ENCODE measurements at regions not wholly inside any gene's neighbourhood (a gene's known extent, or its start where the extent isn't known, plus 50 kb on each side); places are given as distances from the start of the nearest gene placed in this dataset.

DNA sequence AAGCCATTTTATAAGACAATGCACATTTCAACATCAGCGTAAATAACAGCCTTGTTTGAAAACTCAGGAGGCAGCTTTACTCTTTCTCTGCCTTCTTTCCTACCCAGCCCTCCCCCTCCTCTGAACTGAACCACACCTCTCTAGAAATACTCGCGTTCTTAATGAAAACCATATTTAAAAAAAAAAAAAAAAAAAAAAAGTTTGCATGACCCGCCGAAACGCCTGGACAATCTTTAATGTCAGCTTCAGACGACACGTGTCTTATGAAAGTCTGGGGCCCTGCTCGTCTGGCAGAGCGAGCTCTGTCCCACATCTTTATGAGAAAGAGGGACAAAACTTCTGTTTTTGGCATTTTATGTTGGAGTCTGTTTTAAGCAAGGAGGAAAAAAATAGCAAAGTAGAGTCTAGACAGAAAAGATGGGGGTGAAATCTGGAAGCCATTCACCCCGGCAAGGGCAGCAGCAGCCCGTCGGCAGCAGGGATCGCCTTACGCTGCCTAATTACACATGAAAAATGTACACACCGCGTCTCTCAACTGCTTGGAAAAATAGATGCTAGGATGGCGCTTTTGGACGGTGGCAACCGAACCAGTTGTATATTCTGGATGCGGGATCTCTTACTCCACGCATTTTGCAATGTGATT is 130.4 kb upstream of the ETS2 start:
- ChIA-PET CTCF (no interaction called here), POLR2A (no interaction called here)
- H3K36me3 ChIP-seq (ENCODE audit: insufficient read depth, low read length) = no peaks in the 10 kb centered on the region
- no peak overlapping the region for H3K4me3 ChIP-seq (ENCODE audit: low read length)
- Mint-ChIP-seq H3K4me3 (no peak overlapping the region), H3K4me1 (no peaks in the 10 kb centered on the region), H3K9me3 (peaks cover 0 to 2% (median 0%) of the 10 kb centered on the region in 5 donors), H3K27ac (no peak overlapping the region), H3K27me3 (peaks cover 8 to 26% of the 10 kb centered on the region in 2 donors), H3K36me3 (no peaks in the 10 kb centered on the region)
- no peaks in the 10 kb centered on the region for H3K4me1 ChIP-seq (ENCODE audit: insufficient read depth, low read length)
- no peaks in the 10 kb centered on the region for H3K9me3 ChIP-seq (ENCODE audit: low read length)
- DNase-seq = no peak
- H3K27ac ChIP-seq (ENCODE audit: low read depth, low read length) = no peak overlapping the region
- H3K27me3 ChIP-seq (ENCODE audit: insufficient read depth, low read length, poor library complexity, severe bottlenecking) = no peaks in the 10 kb centered on the region

DNA sequence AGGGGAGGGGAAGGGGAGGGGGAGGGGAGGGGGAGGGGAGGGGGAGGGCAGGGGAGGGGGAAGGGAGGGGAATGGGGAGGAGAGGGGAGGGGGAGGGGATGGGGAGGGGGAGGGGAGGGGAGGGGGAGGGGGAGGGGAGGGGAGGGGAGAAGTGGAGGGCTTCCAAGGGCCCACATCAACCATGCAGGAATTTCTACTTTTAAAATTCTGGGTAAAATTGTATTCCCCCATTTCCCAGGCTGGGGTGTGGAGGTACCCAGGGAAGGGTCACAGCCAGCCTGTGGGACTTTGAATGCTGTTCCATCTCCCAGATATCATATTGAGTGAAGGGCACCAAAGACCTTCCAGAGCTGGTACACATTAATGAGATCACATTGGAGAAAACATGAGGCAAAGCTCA is 126.9 kb upstream of the ETS2 start:
- no peak overlapping the region for H3K4me3 Mint-ChIP-seq
- peaks cover 9 to 34% of the 10 kb centered on the region in 2 donors for H3K27me3 Mint-ChIP-seq
- no peaks in the 10 kb centered on the region for H3K4me1 Mint-ChIP-seq
- Histone ChIP-seq H3K27ac (ENCODE audit: low read depth, low read length) (no peak overlapping the region), H3K36me3 (ENCODE audit: insufficient read depth, low read length) (no peaks in the 10 kb centered on the region), H3K27me3 (ENCODE audit: insufficient read depth, low read length, poor library complexity, severe bottlenecking) (no peaks in the 10 kb centered on the region), H3K4me3 (ENCODE audit: low read length) (no peak overlapping the region), H3K4me1 (ENCODE audit: insufficient read depth, low read length) (no peaks in the 10 kb centered on the region), H3K9me3 (ENCODE audit: low read length) (no peaks in the 10 kb centered on the region)
- POLR2A ChIA-PET = no interaction called here
- H3K9me3 Mint-ChIP-seq = peaks cover 0 to 2% (median 0%) of the 10 kb centered on the region in 5 donors
- no peak for DNase-seq
- no peak overlapping the region for H3K27ac Mint-ChIP-seq
- CTCF ChIA-PET = no interaction called here
- H3K36me3 Mint-ChIP-seq = no peaks in the 10 kb centered on the region

- peaks cover 9 to 41% of the 10 kb centered on the region in 2 donors for H3K27me3 Mint-ChIP-seq
- no peak overlapping the region for H3K27ac Mint-ChIP-seq
- DNase-seq = no peak
- no peaks in the 10 kb centered on the region for H3K27me3 ChIP-seq (ENCODE audit: insufficient read depth, low read length, poor library complexity, severe bottlenecking)
- no peaks in the 10 kb centered on the region for H3K9me3 ChIP-seq (ENCODE audit: low read length)
- H3K36me3 ChIP-seq (ENCODE audit: insufficient read depth, low read length) = no peaks in the 10 kb centered on the region
- ChIA-PET POLR2A (no interaction called here), CTCF (no interaction called here)
- H3K9me3 Mint-ChIP-seq = peaks cover 0 to 2% (median 0%) of the 10 kb centered on the region in 5 donors
- no peaks in the 10 kb centered on the region for H3K36me3 Mint-ChIP-seq
- H3K4me1 Mint-ChIP-seq = no peaks in the 10 kb centered on the region
- H3K4me3 ChIP-seq (ENCODE audit: low read length) = no peak overlapping the region
- H3K27ac ChIP-seq (ENCODE audit: low read depth, low read length) = no peak overlapping the region
- no peaks in the 10 kb centered on the region for H3K4me1 ChIP-seq (ENCODE audit: insufficient read depth, low read length)
- H3K4me3 Mint-ChIP-seq = no peak overlapping the region
Measured at GRCh38 chr21:38679534-38679933, 126.2 kb upstream of the ETS2 start.

GRCh38 chr21:38680401-38680800 is 125.3 kb upstream of the ETS2 start:
- peaks cover 9 to 38% of the 10 kb centered on the region in 2 donors for H3K27me3 Mint-ChIP-seq
- no peak overlapping the region for H3K27ac Mint-ChIP-seq
- H3K36me3 Mint-ChIP-seq = no peaks in the 10 kb centered on the region
- Histone ChIP-seq H3K36me3 (ENCODE audit: insufficient read depth, low read length) (no peaks in the 10 kb centered on the region), H3K9me3 (ENCODE audit: low read length) (no peaks in the 10 kb centered on the region), H3K4me3 (ENCODE audit: low read length) (no peak overlapping the region), H3K27me3 (ENCODE audit: insufficient read depth, low read length, poor library complexity, severe bottlenecking) (no peaks in the 10 kb centered on the region), H3K4me1 (ENCODE audit: insufficient read depth, low read length) (no peaks in the 10 kb centered on the region), H3K27ac (ENCODE audit: low read depth, low read length) (no peak overlapping the region)
- H3K9me3 Mint-ChIP-seq = peaks cover 0 to 2% (median 0%) of the 10 kb centered on the region in 5 donors
- no peak overlapping the region for H3K4me3 Mint-ChIP-seq
- ChIA-PET POLR2A (no interaction called here), CTCF (no interaction called here)
- DNase-seq = no peak
- H3K4me1 Mint-ChIP-seq = no peaks in the 10 kb centered on the region

- H3K36me3 Mint-ChIP-seq = no peaks in the 10 kb centered on the region
- DNase-seq = no peak
- no peaks in the 10 kb centered on the region for H3K4me1 Mint-ChIP-seq
- H3K27ac Mint-ChIP-seq = no peak overlapping the region
- Histone ChIP-seq H3K27ac (ENCODE audit: low read depth, low read length) (no peak overlapping the region), H3K9me3 (ENCODE audit: low read length) (no peaks in the 10 kb centered on the region), H3K27me3 (ENCODE audit: insufficient read depth, low read length, poor library complexity, severe bottlenecking) (no peaks in the 10 kb centered on the region), H3K4me3 (ENCODE audit: low read length) (no peak overlapping the region), H3K36me3 (ENCODE audit: insufficient read depth, low read length) (no peaks in the 10 kb centered on the region), H3K4me1 (ENCODE audit: insufficient read depth, low read length) (no peaks in the 10 kb centered on the region)
- CTCF ChIA-PET = no interaction called here
- H3K9me3 Mint-ChIP-seq = peaks cover 0 to 4% (median 0%) of the 10 kb centered on the region in 5 donors
- peaks cover 7 to 29% of the 10 kb centered on the region in 2 donors for H3K27me3 Mint-ChIP-seq
- POLR2A ChIA-PET = no interaction called here
- H3K4me3 Mint-ChIP-seq = no peak overlapping the region
Measured at GRCh38 chr21:38683222-38683621, 122.5 kb upstream of the ETS2 start.

DNA sequence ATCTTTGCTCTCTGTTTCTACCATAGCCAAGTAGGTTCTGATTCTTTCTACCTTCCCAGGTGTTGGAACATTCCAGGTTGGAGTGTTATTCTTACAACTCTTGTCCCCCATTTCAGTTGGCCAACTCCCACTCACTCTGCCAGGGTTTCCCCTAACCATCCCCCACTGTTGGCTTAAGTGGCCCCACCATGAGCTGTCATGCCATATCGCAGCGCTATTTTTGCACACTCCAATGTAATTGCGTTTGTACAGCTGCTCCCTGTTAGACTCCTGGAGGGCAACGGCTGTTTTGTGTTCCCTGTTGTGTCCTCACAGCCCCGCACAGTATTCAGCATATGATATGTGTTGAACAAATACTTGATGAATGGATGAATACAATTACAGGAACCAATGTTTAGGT is 117.7 kb upstream of the ETS2 start:
- peaks cover 0 to 4% (median 0%) of the 10 kb centered on the region in 5 donors for H3K9me3 Mint-ChIP-seq
- no peaks in the 10 kb centered on the region for H3K36me3 Mint-ChIP-seq
- H3K27ac Mint-ChIP-seq = no peak overlapping the region
- no peak overlapping the region for H3K4me3 ChIP-seq (ENCODE audit: low read length)
- no peaks in the 10 kb centered on the region for H3K4me1 Mint-ChIP-seq
- no peaks in the 10 kb centered on the region for H3K9me3 ChIP-seq (ENCODE audit: low read length)
- H3K36me3 ChIP-seq (ENCODE audit: insufficient read depth, low read length) = no peaks in the 10 kb centered on the region
- H3K4me1 ChIP-seq (ENCODE audit: insufficient read depth, low read length) = no peaks in the 10 kb centered on the region
- no peaks in the 10 kb centered on the region for H3K27me3 ChIP-seq (ENCODE audit: insufficient read depth, low read length, poor library complexity, severe bottlenecking)
- H3K4me3 Mint-ChIP-seq = no peak overlapping the region
- no peak overlapping the region for H3K27ac ChIP-seq (ENCODE audit: low read depth, low read length)
- ChIA-PET CTCF (no interaction called here), POLR2A (no interaction called here)
- H3K27me3 Mint-ChIP-seq = peaks cover 13 to 38% of the 10 kb centered on the region in 2 donors
- no peak for DNase-seq

DNA sequence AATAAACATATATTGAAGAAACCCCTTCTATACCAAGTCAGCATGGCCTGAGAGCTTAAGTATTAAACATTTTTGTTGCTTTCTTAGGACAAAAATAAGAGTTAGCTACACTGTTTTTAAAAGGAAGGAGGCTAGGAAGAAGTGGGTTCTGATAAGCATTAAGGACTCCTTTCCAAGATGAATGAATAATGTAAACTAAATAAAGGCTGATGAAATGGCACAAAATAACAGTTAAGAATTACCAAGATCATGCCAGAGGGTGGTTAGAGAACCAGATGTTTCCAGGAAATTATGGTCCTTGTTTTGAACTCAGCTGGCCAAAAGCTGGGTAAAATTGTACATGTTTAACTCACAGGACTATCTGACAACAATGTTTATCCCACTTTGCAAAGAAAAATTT is 114.1 kb upstream of the ETS2 start:
- ChIA-PET CTCF (no interaction called here), POLR2A (no interaction called here)
- Mint-ChIP-seq H3K27me3 (peaks cover 13 to 46% of the 10 kb centered on the region in 2 donors), H3K9me3 (peaks cover 0 to 8% (median 0%) of the 10 kb centered on the region in 5 donors), H3K36me3 (no peaks in the 10 kb centered on the region), H3K27ac (no peak overlapping the region), H3K4me1 (no peaks in the 10 kb centered on the region), H3K4me3 (no peak overlapping the region)
- DNase-seq = no peak
- Histone ChIP-seq H3K4me1 (ENCODE audit: insufficient read depth, low read length) (no peaks in the 10 kb centered on the region), H3K9me3 (ENCODE audit: low read length) (no peaks in the 10 kb centered on the region), H3K36me3 (ENCODE audit: insufficient read depth, low read length) (no peaks in the 10 kb centered on the region), H3K4me3 (ENCODE audit: low read length) (no peak overlapping the region), H3K27ac (ENCODE audit: low read depth, low read length) (no peak overlapping the region), H3K27me3 (ENCODE audit: insufficient read depth, low read length, poor library complexity, severe bottlenecking) (no peaks in the 10 kb centered on the region)

DNA sequence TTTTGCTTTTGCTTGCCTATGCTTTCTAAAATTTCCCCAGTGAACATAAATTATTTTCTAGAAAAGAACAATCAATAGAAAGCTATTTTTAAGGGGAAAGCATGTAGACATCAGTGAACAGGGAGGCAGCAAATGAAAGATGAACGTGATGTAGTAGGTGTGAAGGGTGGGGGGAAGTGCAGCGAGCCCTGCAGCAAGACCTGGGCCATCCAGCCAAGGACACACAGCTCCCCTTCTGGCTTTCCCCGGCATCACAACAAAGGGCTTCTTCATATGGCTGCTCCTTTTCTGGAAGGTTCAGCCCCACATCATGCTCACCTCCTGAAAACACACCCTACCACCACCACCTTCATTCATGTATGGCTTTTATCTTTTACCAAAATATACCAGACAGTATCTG is 109.2 kb upstream of the ETS2 start:
- Histone ChIP-seq H3K4me1 (ENCODE audit: insufficient read depth, low read length) (no peaks in the 10 kb centered on the region), H3K9me3 (ENCODE audit: low read length) (no peaks in the 10 kb centered on the region), H3K27me3 (ENCODE audit: insufficient read depth, low read length, poor library complexity, severe bottlenecking) (no peaks in the 10 kb centered on the region), H3K36me3 (ENCODE audit: insufficient read depth, low read length) (no peaks in the 10 kb centered on the region), H3K4me3 (ENCODE audit: low read length) (no peak overlapping the region), H3K27ac (ENCODE audit: low read depth, low read length) (no peak overlapping the region)
- POLR2A ChIA-PET = no interaction called here
- DNase-seq = no peak
- H3K9me3 Mint-ChIP-seq = peaks cover 0 to 4% (median 0%) of the 10 kb centered on the region in 5 donors
- H3K27ac Mint-ChIP-seq = no peak overlapping the region
- peaks cover 4 to 47% of the 10 kb centered on the region in 2 donors for H3K27me3 Mint-ChIP-seq
- no peak overlapping the region for H3K4me3 Mint-ChIP-seq
- no peaks in the 10 kb centered on the region for H3K36me3 Mint-ChIP-seq
- no peaks in the 10 kb centered on the region for H3K4me1 Mint-ChIP-seq
- CTCF ChIA-PET = no interaction called here

- Mint-ChIP-seq H3K4me3 (no peak overlapping the region), H3K36me3 (no peaks in the 10 kb centered on the region), H3K27ac (no peak overlapping the region), H3K9me3 (peaks cover 0 to 3% (median 0%) of the 10 kb centered on the region in 5 donors), H3K4me1 (no peaks in the 10 kb centered on the region), H3K27me3 (peaks cover 4 to 48% of the 10 kb centered on the region in 2 donors)
- CTCF ChIA-PET = no interaction called here
- DNase-seq = no peak
- Histone ChIP-seq H3K36me3 (ENCODE audit: insufficient read depth, low read length) (no peaks in the 10 kb centered on the region), H3K27ac (ENCODE audit: low read depth, low read length) (no peak overlapping the region), H3K4me3 (ENCODE audit: low read length) (no peak overlapping the region), H3K9me3 (ENCODE audit: low read length) (no peaks in the 10 kb centered on the region), H3K4me1 (ENCODE audit: insufficient read depth, low read length) (no peaks in the 10 kb centered on the region), H3K27me3 (ENCODE audit: insufficient read depth, low read length, poor library complexity, severe bottlenecking) (no peaks in the 10 kb centered on the region)
- POLR2A ChIA-PET = no interaction called here
Measured at GRCh38 chr21:38699048-38699447, 106.7 kb upstream of the ETS2 start.
